ENCODE measurements at regions not wholly inside any gene's neighbourhood (a gene's known extent, or its start where the extent isn't known, plus 50 kb on each side); places are given as distances from the start of the nearest gene placed in this dataset.

DNA sequence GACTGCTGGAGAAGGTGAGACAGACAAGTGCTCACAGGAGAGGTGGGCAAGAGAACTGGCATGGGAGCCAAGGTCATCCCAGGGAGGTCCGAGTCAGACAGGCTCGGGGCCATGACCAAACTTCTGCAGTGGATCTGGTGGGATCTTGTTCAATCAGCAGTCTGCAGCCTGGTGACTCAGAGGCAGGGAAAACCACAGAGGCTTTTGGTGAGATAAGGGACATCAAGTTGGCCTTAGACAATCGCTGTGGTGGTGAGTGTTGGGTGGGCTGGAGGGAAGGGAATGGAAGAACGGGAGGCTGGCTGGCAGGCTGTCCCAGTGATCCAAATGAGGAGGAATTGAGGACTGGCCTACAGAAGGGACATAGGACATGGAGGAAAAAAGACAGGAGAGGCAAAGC is 123.8 kb downstream of the TMEM174 start:
- peak overlapping the region; percentile 28; the same call in 1 of the 2 replicates for H2BK120ac ChIP-seq (ENCODE audit: low read depth, low read length)
- intact Hi-C loops (cut with micrococcal nuclease) (loop anchor here (5.0 kb wide), 1 partner anchor 79 kb away; no protein-coding TSS in a partner anchor), in situ Hi-C loops (cut with MboI; ENCODE audit: low sequenced_read_pairs) (no loop called here), dilution Hi-C loops (cut with HindIII; ENCODE audit: low sequenced_read_pairs, unreplicated experiment) (no loop called here)
- H3K4me2 ChIP-seq (ENCODE audit: low read depth, low read length): no peak overlapping the region
- H2AK9ac ChIP-seq (replicated peaks; ENCODE audit: low read depth, low read length, poor library complexity): no peak overlapping the region
- H2AK5ac ChIP-seq (ENCODE audit: low read depth, low read length): peak overlapping the region; percentile 18; the same call in 1 of the 2 replicates
- ChIA-PET POLR2A (ENCODE audit: unreplicated experiment) (no interaction called here), CTCF (interaction anchor here (0.7 kb wide), 1 partner anchor 82 kb away, joined by 5 read pairs; no protein-coding TSS in a partner anchor)
- peak overlapping the region; percentile 9; the same call in 1 of the 3 replicates for H2BK15ac ChIP-seq (ENCODE audit: low read depth, low read length)
- no peak overlapping the region for H4K8ac ChIP-seq (ENCODE audit: low read depth in 2 of 2, low read length in 2 of 2)
- peaks cover 3% of the 10 kb centered on the region for H3K9me1 ChIP-seq (ENCODE audit: insufficient read depth, low read length)
- ATAC-seq (ENCODE audit: low read depth) (peak; percentile 24; the same call in 1 of the 2 replicates), DNase-seq (peak; percentile 89)
- BruUV-seq (replicated peaks): no TSS peak
- no peaks in the 10 kb centered on the region; the same call in 1 of the 2 replicates for H3K9me3 ChIP-seq (ENCODE audit: control insufficient read depth, insufficient read depth, low read length)
- 0 out of 2 replicates have a peak overlapping the region, but pooled peaks have one; percentile 20 for H3K23ac ChIP-seq (ENCODE audit: low read depth, low read length)
- no peak overlapping the region for H2AFZ ChIP-seq (replicated peaks; ENCODE audit: low read length, poor library complexity)
- no peak overlapping the region for H4K5ac ChIP-seq (ENCODE audit: low read depth, low read length)
- peaks cover 6% of the 10 kb centered on the region; the same call in 1 of the 2 replicates for H3K27me3 ChIP-seq (ENCODE audit: control insufficient read depth, insufficient read depth, low read length)
- H3K4me3 ChIP-seq (ENCODE audit: insufficient read depth, low read depth, low read length): no peak overlapping the region
- H2BK20ac ChIP-seq (ENCODE audit: low read depth, low read length): peak overlapping the region; percentile 30
- no peak for TF ChIP-seq RFX5 (IDR thresholded peaks at IDR 0.05; ENCODE audit: low read depth, low read length)
- TF ChIP-seq, protein P1, sequence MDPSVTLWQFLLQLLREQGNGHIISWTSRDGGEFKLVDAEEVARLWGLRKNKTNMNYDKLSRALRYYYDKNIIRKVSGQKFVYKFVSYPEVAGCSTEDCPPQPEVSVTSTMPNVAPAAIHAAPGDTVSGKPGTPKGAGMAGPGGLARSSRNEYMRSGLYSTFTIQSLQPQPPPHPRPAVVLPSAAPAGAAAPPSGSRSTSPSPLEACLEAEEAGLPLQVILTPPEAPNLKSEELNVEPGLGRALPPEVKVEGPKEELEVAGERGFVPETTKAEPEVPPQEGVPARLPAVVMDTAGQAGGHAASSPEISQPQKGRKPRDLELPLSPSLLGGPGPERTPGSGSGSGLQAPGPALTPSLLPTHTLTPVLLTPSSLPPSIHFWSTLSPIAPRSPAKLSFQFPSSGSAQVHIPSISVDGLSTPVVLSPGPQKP (IDR thresholded peaks at IDR 0.05; ENCODE audit: borderline replicate concordance, low read depth, low read length): no peak
- peak; percentile 36 for TF ChIP-seq BHLHE40 (IDR thresholded peaks at IDR 0.05; ENCODE audit: low read depth, low read length)
- TF ChIP-seq MAZ (IDR thresholded peaks at IDR 0.05; ENCODE audit: borderline replicate concordance, low read depth, low read length): peak; percentile 28; the same call in 1 of the 2 replicates
- peak; percentile 20; the same call in 1 of the 2 replicates for TF ChIP-seq RAD21 (IDR thresholded peaks at IDR 0.05; ENCODE audit: low read length)
- TF ChIP-seq, protein P2, sequence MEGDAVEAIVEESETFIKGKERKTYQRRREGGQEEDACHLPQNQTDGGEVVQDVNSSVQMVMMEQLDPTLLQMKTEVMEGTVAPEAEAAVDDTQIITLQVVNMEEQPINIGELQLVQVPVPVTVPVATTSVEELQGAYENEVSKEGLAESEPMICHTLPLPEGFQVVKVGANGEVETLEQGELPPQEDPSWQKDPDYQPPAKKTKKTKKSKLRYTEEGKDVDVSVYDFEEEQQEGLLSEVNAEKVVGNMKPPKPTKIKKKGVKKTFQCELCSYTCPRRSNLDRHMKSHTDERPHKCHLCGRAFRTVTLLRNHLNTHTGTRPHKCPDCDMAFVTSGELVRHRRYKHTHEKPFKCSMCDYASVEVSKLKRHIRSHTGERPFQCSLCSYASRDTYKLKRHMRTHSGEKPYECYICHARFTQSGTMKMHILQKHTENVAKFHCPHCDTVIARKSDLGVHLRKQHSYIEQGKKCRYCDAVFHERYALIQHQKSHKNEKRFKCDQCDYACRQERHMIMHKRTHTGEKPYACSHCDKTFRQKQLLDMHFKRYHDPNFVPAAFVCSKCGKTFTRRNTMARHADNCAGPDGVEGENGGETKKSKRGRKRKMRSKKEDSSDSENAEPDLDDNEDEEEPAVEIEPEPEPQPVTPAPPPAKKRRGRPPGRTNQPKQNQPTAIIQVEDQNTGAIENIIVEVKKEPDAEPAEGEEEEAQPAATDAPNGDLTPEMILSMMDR (conservative IDR thresholded peaks at IDR 0.05; ENCODE audit: low read depth, low read length): no peak
- TF ChIP-seq, protein P3, sequence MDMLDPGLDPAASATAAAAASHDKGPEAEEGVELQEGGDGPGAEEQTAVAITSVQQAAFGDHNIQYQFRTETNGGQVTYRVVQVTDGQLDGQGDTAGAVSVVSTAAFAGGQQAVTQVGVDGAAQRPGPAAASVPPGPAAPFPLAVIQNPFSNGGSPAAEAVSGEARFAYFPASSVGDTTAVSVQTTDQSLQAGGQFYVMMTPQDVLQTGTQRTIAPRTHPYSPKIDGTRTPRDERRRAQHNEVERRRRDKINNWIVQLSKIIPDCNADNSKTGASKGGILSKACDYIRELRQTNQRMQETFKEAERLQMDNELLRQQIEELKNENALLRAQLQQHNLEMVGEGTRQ (IDR thresholded peaks at IDR 0.05; ENCODE audit: low read depth, low read length): no peak
- TF ChIP-seq SMC3 (IDR thresholded peaks at IDR 0.05; ENCODE audit: low read depth, low read length): no peak
- no peak for TF ChIP-seq CHD1 (IDR thresholded peaks at IDR 0.05; ENCODE audit: low read depth, low read length)
- TF ChIP-seq MXI1 (IDR thresholded peaks at IDR 0.05; ENCODE audit: borderline replicate concordance, low read depth, low read length): no peak
- TF ChIP-seq NFE2L2 (IDR thresholded peaks at IDR 0.05; ENCODE audit: low read depth, low read length): no peak
- no peak for TF ChIP-seq RCOR1 (IDR thresholded peaks at IDR 0.05; ENCODE audit: insufficient replicate concordance, low read length)
- 0 out of 2 replicates have a peak, but pooled peaks have one; percentile 17 for TF ChIP-seq CEBPB (IDR thresholded peaks at IDR 0.05; ENCODE audit: low read depth, low read length)
- no peak for TF ChIP-seq POLR2A (IDR thresholded peaks at IDR 0.05; ENCODE audit: low read depth, low read length)
- TF ChIP-seq MAFK (IDR thresholded peaks at IDR 0.05; ENCODE audit: low read depth, low read length): peak; percentile 55; the same call in 1 of the 2 replicates
- peak; percentile 75 for TF ChIP-seq FOS (IDR thresholded peaks at IDR 0.05; ENCODE audit: low read depth, low read length)
- no peak overlapping the region for H3K18ac ChIP-seq (ENCODE audit: low read depth, low read length)
- H3K9ac ChIP-seq (ENCODE audit: low read depth, low read length): no peak overlapping the region
- no peak overlapping the region for H2BK5ac ChIP-seq (ENCODE audit: low read depth, low read length, poor library complexity, severe bottlenecking)
- no peaks in the 10 kb centered on the region for H3K36me3 ChIP-seq (ENCODE audit: control insufficient read depth, insufficient read depth, low read length)
- H3K27ac ChIP-seq (ENCODE audit: insufficient read depth, low read length): no peak overlapping the region
- H3K79me1 ChIP-seq (ENCODE audit: low read depth in 1 of 2, low read length in 2 of 2): no peaks in the 10 kb centered on the region
- H3K4ac ChIP-seq (ENCODE audit: low read depth, low read length): peak overlapping the region; percentile 26
- WGBS, 2 experiments (ENCODE audit: extremely low coverage in 2 of 2, insufficient read length in 1 of 2): 0% methylated on average over 3 of the region's 4 CpGs; no CpG with 5 or more reads in 1 of the 2 experiments
- H3K56ac ChIP-seq (ENCODE audit: extremely low read depth, insufficient read depth, low read length): no peak overlapping the region
- H3K4me1 ChIP-seq (ENCODE audit: control insufficient read depth, insufficient read depth, low read length): peaks cover 9% of the 10 kb centered on the region; the same call in 1 of the 2 replicates
- H4K20me1 ChIP-seq (ENCODE audit: insufficient read depth, low read length): no peaks in the 10 kb centered on the region
- no peak overlapping the region for H4K91ac ChIP-seq (ENCODE audit: insufficient read depth, low read depth, low read length)
- H3K14ac ChIP-seq (replicated peaks; ENCODE audit: low read depth, low read length): no peak overlapping the region

Measured in IMR-90 (cell line).